ENCODE measurements at regions not wholly inside any gene's neighbourhood (a gene's known extent, or its start where the extent isn't known, plus 50 kb on each side); places are given as distances from the start of the nearest gene placed in this dataset.
"Not testable (repeated sequence)": the region's sequence is repeated elsewhere in the genome, so short reads cannot be mapped to it uniquely, and the experiment has no call there.

- no peak for DNase-seq
These were observed 67.2 kb upstream of the FOXN3 start for GRCh38 chr14:89484051-89484844.

GRCh38 chr14:89481196-89481595 lies 64.2 kb upstream of the FOXN3 start:
- peak; percentile 45 for DNase-seq

- DNase-seq: no peak
These were observed 63.2 kb upstream of the FOXN3 start for GRCh38 chr14:89480278-89480677.

- DNase-seq: no peak
These were observed 62.8 kb upstream of the FOXN3 start for GRCh38 chr14:89479802-89480201.

- peak; percentile 45 for DNase-seq
These were observed 60.4 kb upstream of the FOXN3 start for GRCh38 chr14:89477391-89477790.

GRCh38 chr14:89476354-89476896 lies 59.4 kb upstream of the FOXN3 start:
- DNase-seq: no peak

- DNase-seq: no peak
These were observed 57.4 kb upstream of the FOXN3 start for GRCh38 chr14:89474464-89474863.

GRCh38 chr14:89473989-89474388 lies 57.0 kb upstream of the FOXN3 start:
- no peak for DNase-seq

- no peak for DNase-seq
These were observed 56.5 kb upstream of the FOXN3 start for GRCh38 chr14:89473569-89473968.

GRCh38 chr14:89470401-89470800 lies 53.4 kb upstream of the FOXN3 start:
- DNase-seq: no peak

GRCh38 chr14:89469210-89470198 lies 52.5 kb upstream of the FOXN3 start:
- no peak for DNase-seq

- DNase-seq: no peak
These were observed 51.5 kb upstream of the FOXN3 start for GRCh38 chr14:89468566-89468965.

- DNase-seq: not testable (repeated sequence)
These were observed 51.0 kb upstream of the FOXN3 start for GRCh38 chr14:89468030-89468429.

GRCh38 chr14:89466944-89467343 lies 49.9 kb upstream of the FOXN3 start:
- DNase-seq: peak; percentile 77
